ENCODE measurements at regions not wholly inside any gene's neighbourhood (a gene's known extent, or its start where the extent isn't known, plus 50 kb on each side); places are given as distances from the start of the nearest gene placed in this dataset.

DNA sequence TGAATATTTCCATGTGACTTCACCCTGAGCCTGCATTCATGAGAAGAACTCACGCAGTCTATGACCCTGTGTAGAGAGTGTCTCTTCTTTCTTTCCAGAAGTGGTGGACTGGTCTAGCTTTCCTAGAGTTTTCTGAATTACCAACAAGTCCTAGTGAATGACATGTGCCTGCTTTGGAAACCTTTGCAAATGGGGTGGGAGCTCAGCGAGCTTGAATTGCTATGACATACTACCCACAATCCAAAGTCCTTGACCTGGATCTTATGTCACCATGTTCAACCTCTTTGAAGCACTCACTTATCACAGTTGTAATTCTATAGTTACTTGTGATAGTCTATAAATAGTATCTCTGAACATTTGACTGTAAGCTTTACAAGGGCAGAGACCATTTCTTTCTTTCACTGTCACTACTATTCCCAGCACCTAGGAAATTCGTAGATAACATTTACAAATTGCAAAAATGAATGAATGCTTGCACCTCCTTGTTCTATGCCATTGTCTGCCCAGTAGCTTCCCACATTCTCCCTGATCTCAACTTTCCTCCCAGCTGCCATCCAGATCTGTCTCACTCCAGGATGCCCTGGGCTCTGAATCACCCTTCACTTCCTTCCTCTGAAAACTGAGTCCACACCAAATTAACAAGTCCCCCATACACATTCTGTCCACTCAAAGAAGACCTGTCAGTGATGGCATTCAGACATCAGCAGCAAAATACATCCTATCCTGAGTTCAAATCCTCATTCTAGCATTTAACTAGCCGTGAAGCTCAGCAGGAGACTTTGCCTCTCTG, 201.9 kb upstream of the SESN3 start:
- ChIA-PET RAD21 (ENCODE audit: low non-redundant PET in 1 of 2, low total read pairs in 2 of 2, uncharacterized antibody in 2 of 2, unreplicated experiment in 2 of 2) (no interaction called here), CTCF (interaction anchor here (1.3 to 1.7 kb wide), 2 partner anchors 11 to 281 kb away, joined by 3 read pairs; no protein-coding TSS in a partner anchor), POLR2A (no interaction called here)
- TF ChIP-seq SP1 (IDR thresholded peaks at IDR 0.05; ENCODE audit: low read depth) (no peak), JUND (IDR thresholded peaks at IDR 0.05) (no peak), ELF1 (IDR thresholded peaks at IDR 0.05; ENCODE audit: borderline replicate concordance, low read depth) (no peak), ZNF274 (IDR thresholded peaks at IDR 0.05; ENCODE audit: low read depth, low read length) (no peak), EZH2phosphoT487 (IDR thresholded peaks at IDR 0.05; ENCODE audit: borderline replicate concordance) (no peak), RAD21 (IDR thresholded peaks at IDR 0.05; ENCODE audit: low read depth) (no peak), YY1 (IDR thresholded peaks at IDR 0.05; ENCODE audit: extremely low read depth, insufficient replicate concordance, low read depth, low read length) (no peak), CBX3 (IDR thresholded peaks at IDR 0.05; ENCODE audit: low read depth) (no peak), EGR1 (IDR thresholded peaks at IDR 0.05; ENCODE audit: low read depth) (no peak)
- TF ChIP-seq, protein P1, sequence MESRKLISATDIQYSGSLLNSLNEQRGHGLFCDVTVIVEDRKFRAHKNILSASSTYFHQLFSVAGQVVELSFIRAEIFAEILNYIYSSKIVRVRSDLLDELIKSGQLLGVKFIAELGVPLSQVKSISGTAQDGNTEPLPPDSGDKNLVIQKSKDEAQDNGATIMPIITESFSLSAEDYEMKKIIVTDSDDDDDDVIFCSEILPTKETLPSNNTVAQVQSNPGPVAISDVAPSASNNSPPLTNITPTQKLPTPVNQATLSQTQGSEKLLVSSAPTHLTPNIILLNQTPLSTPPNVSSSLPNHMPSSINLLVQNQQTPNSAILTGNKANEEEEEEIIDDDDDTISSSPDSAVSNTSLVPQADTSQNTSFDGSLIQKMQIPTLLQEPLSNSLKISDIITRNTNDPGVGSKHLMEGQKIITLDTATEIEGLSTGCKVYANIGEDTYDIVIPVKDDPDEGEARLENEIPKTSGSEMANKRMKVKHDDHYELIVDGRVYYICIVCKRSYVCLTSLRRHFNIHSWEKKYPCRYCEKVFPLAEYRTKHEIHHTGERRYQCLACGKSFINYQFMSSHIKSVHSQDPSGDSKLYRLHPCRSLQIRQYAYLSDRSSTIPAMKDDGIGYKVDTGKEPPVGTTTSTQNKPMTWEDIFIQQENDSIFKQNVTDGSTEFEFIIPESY (IDR thresholded peaks at IDR 0.05; ENCODE audit: extremely low read depth, insufficient replicate concordance, low read length): no peak
- TF ChIP-seq, protein P2, sequence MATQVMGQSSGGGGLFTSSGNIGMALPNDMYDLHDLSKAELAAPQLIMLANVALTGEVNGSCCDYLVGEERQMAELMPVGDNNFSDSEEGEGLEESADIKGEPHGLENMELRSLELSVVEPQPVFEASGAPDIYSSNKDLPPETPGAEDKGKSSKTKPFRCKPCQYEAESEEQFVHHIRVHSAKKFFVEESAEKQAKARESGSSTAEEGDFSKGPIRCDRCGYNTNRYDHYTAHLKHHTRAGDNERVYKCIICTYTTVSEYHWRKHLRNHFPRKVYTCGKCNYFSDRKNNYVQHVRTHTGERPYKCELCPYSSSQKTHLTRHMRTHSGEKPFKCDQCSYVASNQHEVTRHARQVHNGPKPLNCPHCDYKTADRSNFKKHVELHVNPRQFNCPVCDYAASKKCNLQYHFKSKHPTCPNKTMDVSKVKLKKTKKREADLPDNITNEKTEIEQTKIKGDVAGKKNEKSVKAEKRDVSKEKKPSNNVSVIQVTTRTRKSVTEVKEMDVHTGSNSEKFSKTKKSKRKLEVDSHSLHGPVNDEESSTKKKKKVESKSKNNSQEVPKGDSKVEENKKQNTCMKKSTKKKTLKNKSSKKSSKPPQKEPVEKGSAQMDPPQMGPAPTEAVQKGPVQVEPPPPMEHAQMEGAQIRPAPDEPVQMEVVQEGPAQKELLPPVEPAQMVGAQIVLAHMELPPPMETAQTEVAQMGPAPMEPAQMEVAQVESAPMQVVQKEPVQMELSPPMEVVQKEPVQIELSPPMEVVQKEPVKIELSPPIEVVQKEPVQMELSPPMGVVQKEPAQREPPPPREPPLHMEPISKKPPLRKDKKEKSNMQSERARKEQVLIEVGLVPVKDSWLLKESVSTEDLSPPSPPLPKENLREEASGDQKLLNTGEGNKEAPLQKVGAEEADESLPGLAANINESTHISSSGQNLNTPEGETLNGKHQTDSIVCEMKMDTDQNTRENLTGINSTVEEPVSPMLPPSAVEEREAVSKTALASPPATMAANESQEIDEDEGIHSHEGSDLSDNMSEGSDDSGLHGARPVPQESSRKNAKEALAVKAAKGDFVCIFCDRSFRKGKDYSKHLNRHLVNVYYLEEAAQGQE (IDR thresholded peaks at IDR 0.05; ENCODE audit: low read depth): no peak
- TF ChIP-seq, protein P3, sequence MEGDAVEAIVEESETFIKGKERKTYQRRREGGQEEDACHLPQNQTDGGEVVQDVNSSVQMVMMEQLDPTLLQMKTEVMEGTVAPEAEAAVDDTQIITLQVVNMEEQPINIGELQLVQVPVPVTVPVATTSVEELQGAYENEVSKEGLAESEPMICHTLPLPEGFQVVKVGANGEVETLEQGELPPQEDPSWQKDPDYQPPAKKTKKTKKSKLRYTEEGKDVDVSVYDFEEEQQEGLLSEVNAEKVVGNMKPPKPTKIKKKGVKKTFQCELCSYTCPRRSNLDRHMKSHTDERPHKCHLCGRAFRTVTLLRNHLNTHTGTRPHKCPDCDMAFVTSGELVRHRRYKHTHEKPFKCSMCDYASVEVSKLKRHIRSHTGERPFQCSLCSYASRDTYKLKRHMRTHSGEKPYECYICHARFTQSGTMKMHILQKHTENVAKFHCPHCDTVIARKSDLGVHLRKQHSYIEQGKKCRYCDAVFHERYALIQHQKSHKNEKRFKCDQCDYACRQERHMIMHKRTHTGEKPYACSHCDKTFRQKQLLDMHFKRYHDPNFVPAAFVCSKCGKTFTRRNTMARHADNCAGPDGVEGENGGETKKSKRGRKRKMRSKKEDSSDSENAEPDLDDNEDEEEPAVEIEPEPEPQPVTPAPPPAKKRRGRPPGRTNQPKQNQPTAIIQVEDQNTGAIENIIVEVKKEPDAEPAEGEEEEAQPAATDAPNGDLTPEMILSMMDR (IDR thresholded peaks at IDR 0.05 in 2 of 3, conservative IDR thresholded peaks at IDR 0.05 in 1 of 3; ENCODE audit: borderline replicate concordance in 1 of 3, insufficient read depth in 1 of 3, low read depth in 2 of 3, low read length in 2 of 3): no peak
- TF ChIP-seq, protein P4, sequence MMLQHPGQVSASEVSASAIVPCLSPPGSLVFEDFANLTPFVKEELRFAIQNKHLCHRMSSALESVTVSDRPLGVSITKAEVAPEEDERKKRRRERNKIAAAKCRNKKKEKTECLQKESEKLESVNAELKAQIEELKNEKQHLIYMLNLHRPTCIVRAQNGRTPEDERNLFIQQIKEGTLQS (IDR thresholded peaks at IDR 0.05): no peak
- Histone ChIP-seq H3K4me3 (replicated peaks in 1 of 2; ENCODE audit: low read depth in 1 of 2, low read length in 2 of 2) (no peak overlapping the region), H3K36me3 (ENCODE audit: control insufficient read depth in 1 of 2, insufficient read depth in 2 of 2, low read length in 2 of 2) (no peaks in the 10 kb centered on the region), H3K4me2 (ENCODE audit: low read length) (no peak overlapping the region), H3K9me2 (ENCODE audit: insufficient read depth) (no peaks in the 10 kb centered on the region), H3K27ac (ENCODE audit: low read depth, low read length) (no peak overlapping the region), H2AFZ (ENCODE audit: low read depth, low read length, poor library complexity, severe bottlenecking) (no peak overlapping the region), H4K20me1 (ENCODE audit: insufficient read depth) (no peaks in the 10 kb centered on the region), H3K79me2 (ENCODE audit: insufficient read depth, low read length) (no peaks in the 10 kb centered on the region), H3K27me3 (ENCODE audit: insufficient read depth, low read length) (peaks cover 25% of the 10 kb centered on the region; the same call in 1 of the 2 replicates), H3K9me3 (ENCODE audit: control insufficient read depth in 1 of 2, insufficient read depth in 1 of 2, low read depth in 1 of 2, low read length in 2 of 2) (no peaks in the 10 kb centered on the region), H3K4me1 (ENCODE audit: control insufficient read depth in 1 of 2, insufficient read depth in 2 of 2, low read length in 2 of 2) (no peaks in the 10 kb centered on the region), H3K9ac (ENCODE audit: low read length) (no peak overlapping the region)
- ATAC-seq: no peak
- no TSS peak for BruUV-seq (replicated peaks)
- intact Hi-C loops (cut with micrococcal nuclease): no loop called here
- DNase-seq (ENCODE audit: low read depth, low spot score): no peak

Data from HCT116 (cell line).